Kidney (tissue), 13 donors: ENCODE measurements at regions not wholly inside any gene's neighbourhood (a gene's known extent, or its start where the extent isn't known, plus 50 kb on each side); places are given as distances from the start of the nearest gene placed in this dataset.

Source experiments
- DNase-seq, 5 donors: peaks; one replicate each; pipeline ENCODE4 v3.0.0-alpha.2; 2013 to 2020
- FAIRE-seq: peaks from 2 replicates; lab custom pipeline; 2012; peaks lifted over from hg19 to GRCh38; lab: Jason Lieb, UNC
- H3K27ac ChIP-seq, 2 donors: one replicate each; pipeline ENCODE4 v1.7.0; 2013; ENCODE audit warnings: low read depth in 2 of 2, low read length in 2 of 2, inconsistent platforms in 1 of 2
- H3K27me3 ChIP-seq: one replicate; pipeline ENCODE4 v1.7.1; 2013; ENCODE audit warnings: low read length, inconsistent platforms; ENCODE audit not compliant: control insufficient read depth, insufficient read depth
- H3K36me3 ChIP-seq, 3 donors: one replicate each; pipeline versions ENCODE4 v1.7.0 to v1.7.1; 2013; ENCODE audit warnings: low read length in 3 of 3, control low read depth in 1 of 3, inconsistent platforms in 1 of 3; ENCODE audit not compliant: insufficient read depth in 3 of 3, control insufficient read depth in 2 of 3
- H3K4me1 ChIP-seq, 3 donors: one replicate each; pipeline versions ENCODE4 v1.7.0 to v1.7.1; 2013; ENCODE audit warnings: low read length in 3 of 3, inconsistent platforms in 1 of 3, low read depth in 1 of 3; ENCODE audit not compliant: control insufficient read depth in 2 of 3, insufficient read depth in 2 of 3
- H3K4me3 ChIP-seq, 3 donors: one replicate each; pipeline versions ENCODE4 v1.7.0 to v1.8.1; 2013; ENCODE audit warnings: low read length in 3 of 3, control low read depth in 1 of 3, inconsistent platforms in 1 of 3
- H3K9ac ChIP-seq, 3 donors: one replicate each; pipeline versions ENCODE4 v1.7.0 to v1.7.1; 2013; ENCODE audit warnings: low read length in 3 of 3, control low read depth in 1 of 3, inconsistent platforms in 1 of 3
- H3K9me3 ChIP-seq, 3 donors: one replicate each; pipeline versions ENCODE4 v1.7.0 to v1.7.1; 2013; ENCODE audit warnings: low read length in 3 of 3, control low read depth in 1 of 3, inconsistent platforms in 1 of 3; ENCODE audit not compliant: control insufficient read depth in 2 of 3, insufficient read depth in 1 of 3
- CTCF ChIP-seq: IDR thresholded peaks from 3 replicates; pipeline ENCODE4 v1.5.1; 2012; ENCODE audit warnings: mild to moderate bottlenecking, moderate library complexity, borderline replicate concordance; ENCODE audit not compliant: insufficient read depth; ENCODE audit errors: extremely low read depth
- intact Hi-C: fragments of 100-400 bp; cut with DNase I; formaldehyde crosslinking; loops from one replicate; pipeline ENCODE4 v1.11.1; 2022
- donor health status: control.
- donor health status: control.
- donor health status: control.
- donor health status: control.
- donor health status: control.
- donor health status: DM: yes; HTN: yes; CAD: no.
- donor health status: Normal renal cell carcinoma (clear cell type).

DNA sequence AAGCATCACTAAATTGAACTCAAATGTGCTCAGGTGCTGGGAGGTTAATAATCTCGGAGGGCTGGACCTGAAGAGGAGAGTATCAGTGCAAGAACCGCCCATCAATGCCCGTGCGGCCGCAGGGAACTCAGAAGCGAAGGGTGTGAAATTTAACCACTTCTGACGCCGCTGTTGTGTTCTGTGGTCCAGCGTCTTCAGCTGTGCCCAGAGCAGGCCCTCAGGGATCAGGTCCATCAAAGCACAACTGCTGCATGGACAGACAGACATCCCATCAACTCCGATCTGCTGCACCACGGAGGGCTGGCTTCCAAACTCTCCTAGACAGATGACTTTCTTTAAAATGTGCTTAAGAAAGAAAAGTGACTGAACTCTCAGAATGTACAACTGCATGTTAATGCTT is 144.9 kb upstream of the TCERG1L start:
- H3K4me1 ChIP-seq: peaks cover 0 to 9% (median 0%) of the 10 kb centered on the region in 3 donors
- no peak overlapping the region for H3K27ac ChIP-seq
- H3K9me3 ChIP-seq: no peaks in the 10 kb centered on the region
- H3K4me3 ChIP-seq: no peak overlapping the region
- peak in 1 of 5 donors; percentile 34 for DNase-seq
- H3K27me3 ChIP-seq: no peaks in the 10 kb centered on the region
- no peak for TF ChIP-seq CTCF
- no peak for FAIRE-seq
- H3K36me3 ChIP-seq: no peaks in the 10 kb centered on the region
- no peak overlapping the region for H3K9ac ChIP-seq
- intact Hi-C loops: no loop called here

DNA sequence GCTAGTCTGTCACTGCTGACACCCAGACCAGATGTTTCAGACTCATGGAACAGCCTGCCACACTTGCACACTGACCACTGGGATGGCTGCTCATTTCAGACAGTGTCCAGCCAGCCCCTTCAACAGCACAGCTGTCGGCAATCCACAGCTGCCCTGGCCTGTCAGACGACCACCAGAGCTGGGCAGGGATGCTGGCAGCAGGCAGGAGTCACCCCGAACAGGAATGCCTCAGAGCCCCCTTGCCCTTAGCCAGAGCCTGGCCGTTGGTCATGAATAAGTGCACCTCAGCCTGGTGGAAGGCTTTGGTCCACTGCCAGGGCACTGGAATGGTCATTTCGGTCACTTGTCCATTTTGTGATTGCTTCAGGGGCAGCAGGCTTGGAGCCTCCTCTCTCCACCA is 149.6 kb upstream of the TCERG1L start:
- Histone ChIP-seq H3K4me1 (no peaks in the 10 kb centered on the region), H3K36me3 (no peaks in the 10 kb centered on the region), H3K9ac (no peak overlapping the region), H3K27ac (no peak overlapping the region), H3K9me3 (no peaks in the 10 kb centered on the region), H3K27me3 (no peaks in the 10 kb centered on the region), H3K4me3 (no peak overlapping the region)
- TF ChIP-seq CTCF: no peak
- DNase-seq (no peak), FAIRE-seq (no peak)
- intact Hi-C loops: no loop called here

GRCh38 chr10:131464789-131465188 is 153.3 kb upstream of the TCERG1L start:
- FAIRE-seq (no peak), DNase-seq (peak in 1 of 5 donors; percentile 41)
- no peak overlapping the region for H3K9ac ChIP-seq
- H3K4me3 ChIP-seq: no peak overlapping the region
- no peak for TF ChIP-seq CTCF
- H3K9me3 ChIP-seq: no peaks in the 10 kb centered on the region
- no peak overlapping the region for H3K27ac ChIP-seq
- no peaks in the 10 kb centered on the region for H3K27me3 ChIP-seq
- no peaks in the 10 kb centered on the region for H3K4me1 ChIP-seq
- intact Hi-C loops: no loop called here
- H3K36me3 ChIP-seq: no peaks in the 10 kb centered on the region

GRCh38 chr10:131469551-131469950 is 158.0 kb upstream of the TCERG1L start:
- no peak overlapping the region for H3K27ac ChIP-seq

More at GRCh38 chr10:131469551-131469950, 158.0 kb upstream of the TCERG1L start:
- H3K4me1 ChIP-seq: no peaks in the 10 kb centered on the region
- intact Hi-C loops: no loop called here
- DNase-seq (no peak), FAIRE-seq (no peak)
- H3K27me3 ChIP-seq: no peaks in the 10 kb centered on the region
- H3K9ac ChIP-seq: no peak overlapping the region
- no peaks in the 10 kb centered on the region for H3K9me3 ChIP-seq
- TF ChIP-seq CTCF: no peak
- no peaks in the 10 kb centered on the region for H3K36me3 ChIP-seq
- no peak overlapping the region for H3K4me3 ChIP-seq
